ENCODE measurements at regions not wholly inside any gene's neighbourhood (a gene's known extent, or its start where the extent isn't known, plus 50 kb on each side); places are given as distances from the start of the nearest gene placed in this dataset.
"Not testable (repeated sequence)": the region's sequence is repeated elsewhere in the genome, so short reads cannot be mapped to it uniquely, and the experiment has no call there.

- DNase-seq (ENCODE audit: low spot score), result no peak
Measured at GRCh38 chr6:82419132-82419581, 55.5 kb downstream of the TPBG start.

GRCh38 chr6:82419859-82420258 is 56.2 kb downstream of the TPBG start:
- DNase-seq (ENCODE audit: low spot score), result no peak

GRCh38 chr6:82430611-82431010 is 67.0 kb downstream of the TPBG start:
- DNase-seq (ENCODE audit: low spot score), result no peak

DNA sequence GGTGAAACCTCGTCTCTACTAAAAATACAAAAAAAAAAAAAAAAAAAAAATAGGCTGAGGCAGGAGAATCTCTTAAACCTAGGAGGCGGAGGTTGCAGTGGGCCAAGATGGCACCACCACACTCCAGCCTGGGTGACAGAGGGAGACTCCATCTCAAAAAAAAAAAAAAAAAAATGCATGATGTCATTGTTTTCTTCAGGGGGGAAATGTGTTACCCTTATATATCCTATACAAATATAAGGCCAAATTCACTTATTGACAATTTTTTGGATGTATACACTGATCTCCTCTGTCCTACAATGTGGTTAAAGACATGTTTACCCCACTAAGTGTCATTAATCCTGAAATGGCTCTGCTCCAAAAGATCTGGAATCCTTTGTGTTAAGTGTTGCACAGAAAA is 73.1 kb downstream of the TPBG start:
- no peak for DNase-seq (ENCODE audit: low spot score)

DNA sequence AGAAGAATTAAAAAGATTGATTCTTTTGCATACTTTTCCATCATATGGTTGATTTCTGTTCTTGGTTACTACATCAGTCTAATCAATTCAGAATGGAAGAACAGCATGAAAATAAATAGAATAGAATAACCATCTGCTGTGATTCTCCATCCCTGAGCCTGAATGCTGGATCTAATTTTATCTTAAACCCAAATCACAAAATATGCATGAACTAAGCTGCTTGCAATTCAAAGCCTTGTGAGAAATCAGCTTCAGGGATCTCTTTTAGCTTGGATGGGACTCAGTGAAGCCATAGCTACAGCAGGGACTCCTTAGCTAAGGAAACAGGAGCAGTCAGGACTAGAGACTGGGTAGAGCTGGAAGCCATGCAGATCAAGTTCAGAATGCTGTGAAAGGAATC is 74.1 kb downstream of the TPBG start:
- DNase-seq (ENCODE audit: low spot score), result no peak

GRCh38 chr6:82441047-82441855 is 77.6 kb downstream of the TPBG start:
- DNase-seq (ENCODE audit: low spot score), result no peak

- DNase-seq (ENCODE audit: low spot score), result no peak
Measured at GRCh38 chr6:82442061-82442719, 78.6 kb downstream of the TPBG start.

DNA sequence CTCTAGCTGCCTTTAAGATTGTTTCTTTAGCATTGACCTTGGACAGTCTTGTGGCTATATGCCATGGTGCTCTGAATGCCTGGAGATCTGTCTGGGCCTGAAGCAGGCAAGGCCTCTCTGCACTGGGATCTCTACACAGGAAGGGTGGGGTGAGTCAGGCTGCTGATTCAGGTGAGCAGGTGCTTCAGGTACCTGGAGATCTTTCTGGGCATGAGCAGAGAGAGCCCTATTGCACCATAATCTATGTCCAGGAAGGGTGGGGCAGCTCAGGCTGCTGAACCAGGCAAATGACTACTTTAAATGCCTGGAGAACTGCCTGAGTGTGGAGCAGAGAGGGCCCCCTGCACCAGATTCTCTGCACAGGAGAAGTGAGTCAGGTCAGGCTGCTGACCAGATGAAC is 94.5 kb downstream of the TPBG start:
- DNase-seq (ENCODE audit: low spot score), result no peak

- DNase-seq (ENCODE audit: low spot score), result no peak
Measured at GRCh38 chr6:82458705-82459104, 95.1 kb downstream of the TPBG start.

- no peak for DNase-seq (ENCODE audit: low spot score)
Measured at GRCh38 chr6:82461536-82461935, 97.9 kb downstream of the TPBG start.

GRCh38 chr6:82467338-82467737 is 103.7 kb downstream of the TPBG start:
- no peak for DNase-seq (ENCODE audit: low spot score)

DNA sequence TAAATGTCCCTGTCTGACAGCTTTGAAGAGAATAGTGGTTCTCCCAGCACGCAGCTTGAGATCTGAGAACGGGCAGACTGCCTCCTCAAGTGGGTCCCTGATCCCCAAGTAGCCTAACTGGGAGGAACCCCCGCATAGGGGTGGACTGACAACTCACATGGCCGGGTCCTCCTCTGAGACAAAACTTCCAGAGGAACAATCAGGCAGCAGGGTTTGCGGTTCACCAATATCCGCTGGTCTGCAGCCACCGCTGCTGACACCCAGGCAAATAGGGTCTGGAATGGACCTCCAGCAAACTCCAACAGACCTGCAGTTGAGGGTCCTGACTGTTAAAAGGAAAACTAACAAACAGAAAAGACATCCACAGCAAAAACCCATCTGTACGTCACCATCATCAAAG is 106.5 kb downstream of the TPBG start:
- DNase-seq (ENCODE audit: low spot score), result not testable (repeated sequence)

GRCh38 chr6:82475106-82475505 is 111.5 kb downstream of the TPBG start:
- not testable (repeated sequence) for DNase-seq (ENCODE audit: low spot score)

GRCh38 chr6:82484001-82484400 is 120.4 kb downstream of the TPBG start:
- no peak for DNase-seq (ENCODE audit: low spot score)

GRCh38 chr6:82484737-82485626 is 121.4 kb downstream of the TPBG start:
- DNase-seq (ENCODE audit: low spot score), result no peak

GRCh38 chr6:82487895-82488294 is 124.3 kb downstream of the TPBG start:
- no peak for DNase-seq (ENCODE audit: low spot score)

DNA sequence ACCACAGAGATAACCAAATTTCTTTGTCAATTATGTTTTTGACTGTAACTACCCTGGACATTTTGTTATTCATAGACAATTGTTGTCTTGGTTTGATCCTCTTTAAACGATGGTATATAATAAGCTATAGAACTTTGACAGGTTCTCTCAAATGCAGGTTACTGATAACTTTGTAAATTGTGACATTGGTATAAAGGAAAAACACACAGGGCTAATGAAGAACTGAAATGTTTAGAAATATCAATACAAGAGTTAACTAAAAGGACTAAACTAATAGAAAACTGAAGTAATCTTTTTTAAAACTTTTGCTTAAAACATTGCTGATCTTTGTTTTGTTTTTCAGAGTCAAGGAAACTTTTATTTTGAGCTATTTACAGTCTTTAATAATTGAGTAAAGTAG is 124.8 kb downstream of the TPBG start:
- no peak for DNase-seq (ENCODE audit: low spot score)

DNA sequence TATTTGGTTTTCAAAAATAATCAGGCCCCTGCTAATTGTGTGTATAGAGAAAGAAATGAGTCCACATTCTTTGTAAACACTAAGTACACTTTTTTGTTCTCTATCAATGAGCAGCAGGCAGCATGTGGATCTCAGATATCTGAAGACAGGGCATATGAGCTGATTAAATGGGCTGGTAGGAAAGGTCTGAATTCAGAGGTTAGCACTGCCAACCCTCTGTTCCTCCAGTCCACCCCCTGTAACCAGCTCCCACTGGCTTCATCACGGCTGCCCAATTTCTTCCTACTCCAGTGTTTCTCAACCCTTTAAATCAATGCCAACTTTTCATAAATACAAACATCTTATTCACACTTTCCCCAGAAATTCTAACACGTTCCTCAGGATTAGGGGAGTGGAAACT is 128.5 kb downstream of the TPBG start:
- no peak for DNase-seq (ENCODE audit: low spot score)

- no peak for DNase-seq (ENCODE audit: low spot score)
Measured at GRCh38 chr6:82493467-82493866, 129.8 kb downstream of the TPBG start.

- DNase-seq (ENCODE audit: low spot score), result no peak
Measured at GRCh38 chr6:82494367-82494766, 130.8 kb downstream of the TPBG start.

DNA sequence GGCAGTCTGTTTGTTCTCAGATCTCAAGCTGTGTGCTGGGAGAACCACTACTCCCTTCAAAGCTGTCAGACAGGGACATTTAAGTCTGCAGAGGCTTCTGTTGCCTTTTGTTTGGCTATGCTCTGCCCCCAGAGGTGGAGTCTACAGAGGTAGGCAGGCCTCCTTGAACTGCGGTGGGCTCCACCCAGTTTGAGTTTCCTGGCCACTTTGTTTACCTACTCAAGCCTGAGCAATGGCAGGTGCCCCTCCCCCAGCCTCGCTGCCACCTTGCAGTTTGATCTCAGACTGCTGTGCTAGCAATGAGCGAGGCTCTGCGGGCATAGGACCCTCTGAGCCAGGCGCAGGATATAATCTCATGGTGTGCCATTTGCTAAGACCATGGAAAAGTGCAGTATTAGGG is 138.3 kb downstream of the TPBG start:
- not testable (repeated sequence) for DNase-seq (ENCODE audit: low spot score)

GRCh38 chr6:82506526-82506925 is 142.9 kb downstream of the TPBG start:
- no peak for DNase-seq (ENCODE audit: low spot score)

All from mesenteric fat pad (tissue), 1 donor.